Right lobe of liver (tissue), 6 donors: ENCODE measurements at regions not wholly inside any gene's neighbourhood (a gene's known extent, or its start where the extent isn't known, plus 50 kb on each side); places are given as distances from the start of the nearest gene placed in this dataset.

ENCODE experiments used
- ATAC-seq, 4 donors: fragments of 200-7000 bp; cut with Tn5 transposase; one replicate each; pipeline ENCODE4 v1.9.1; 2020; ENCODE audit warnings: mild to moderate bottlenecking in 4 of 4, moderate library complexity in 4 of 4
- DNase-seq, 3 donors: peaks; one replicate each; pipeline ENCODE4 v3.0.0-alpha.2; 2020
- H3K27ac ChIP-seq, 3 donors: fragments of 200-600 bp; one replicate each; pipeline ENCODE4 v1.8.0; 2022
- H3K27me3 ChIP-seq, 2 donors: fragments of 200-600 bp; one replicate each; pipeline ENCODE4 v1.8.0; 2022
- H3K36me3 ChIP-seq, 4 donors: fragments of 200-600 bp; sonication (generic) in 1 of 4; one replicate each; pipeline versions ENCODE4 v1.5.1 to v1.8.0; 2017 to 2022; ENCODE audit warnings: control low read depth in 1 of 4
- H3K4me1 ChIP-seq, 4 donors: fragments of 200-600 bp; sonication (generic) in 1 of 4; one replicate each; pipeline versions ENCODE4 v1.5.1 to v1.8.0; 2017 to 2022; ENCODE audit warnings: control low read depth in 1 of 4
- H3K4me3 ChIP-seq, 3 donors: fragments of 200-600 bp; one replicate each; pipeline ENCODE4 v1.8.0; 2022
- H3K9me3 ChIP-seq, 4 donors: fragments of 200-600 bp; sonication (generic) in 1 of 4; one replicate each; pipeline versions ENCODE4 v1.5.1 to v1.8.0; 2017 to 2022; ENCODE audit warnings: control low read depth in 1 of 4
- CTCF ChIP-seq, 4 donors: fragments of 200-600 bp in 3 of 4; fragments of 450-650 bp in 1 of 4; IDR thresholded peaks; one replicate each; pipeline versions ENCODE4 v1.5.1 to v1.8.0; 2016 to 2022; ENCODE audit warnings: antibody characterized with exemption in 4 of 4, mild to moderate bottlenecking in 2 of 4
- POLR2A ChIP-seq: fragments of 450-650 bp; IDR thresholded peaks from one replicate; pipeline ENCODE4 v1.6.1; 2017; ENCODE audit warnings: antibody characterized with exemption, mild to moderate bottlenecking
- WGBS: methylation state at CpG from one replicate; pipeline ENCODE4 v1.1.6; 2018; ENCODE audit warnings: low coverage, low lambda C conversion rate; ENCODE audit not compliant: insufficient coverage; ENCODE audit errors: missing lambda C conversion rate; 5-methylcytosine and 5-hydroxymethylcytosine counted together
- intact Hi-C, 2 donors: fragments of 100-400 bp; cut with DNase I; formaldehyde crosslinking; loops; one replicate each; pipeline versions ENCODE4 v1.11.2 to v1.14.1; 2022
- donor health status: DM: no; HTN: yes; CAD: no.
- donor health status: DM: no; HTN: no; CAD: no.
- donor health status: DM: no; HTN: no; CAD: no.
- donor health status: DM: no; HTN: yes; CAD: no.
- donor health status: DM: no; HTN: yes; CAD: no.

GRCh38 chr12:45503899-45504298 lies 225.6 kb upstream of the ARID2 start:
- DNase-seq (no peak), ATAC-seq (no peak)
- intact Hi-C loops, result no loop called here
- Histone ChIP-seq H3K36me3 (no peaks in the 10 kb centered on the region), H3K4me1 (no peaks in the 10 kb centered on the region), H3K27me3 (no peaks in the 10 kb centered on the region), H3K4me3 (no peak overlapping the region), H3K9me3 (no peaks in the 10 kb centered on the region), H3K27ac (no peak overlapping the region)
- 56% methylated on average over 1 of the region's 1 CpG for whole genome bisulfite sequencing
- no peak for TF ChIP-seq CTCF (IDR thresholded peaks at IDR 0.05)
- no peak for TF ChIP-seq POLR2A

GRCh38 chr12:45504316-45505010 lies 225.0 kb upstream of the ARID2 start:
- no peaks in the 10 kb centered on the region for H3K36me3 ChIP-seq
- no peak overlapping the region for H3K4me3 ChIP-seq
- no peaks in the 10 kb centered on the region for H3K4me1 ChIP-seq
- no peak for DNase-seq
- no peak overlapping the region for H3K27ac ChIP-seq
- H3K27me3 ChIP-seq, result no peaks in the 10 kb centered on the region
- no peak for ATAC-seq
- TF ChIP-seq POLR2A, result no peak
- no peak for TF ChIP-seq CTCF (IDR thresholded peaks at IDR 0.05)
- 75% methylated on average over 6 of the region's 6 CpGs for WGBS
- intact Hi-C loops, result no loop called here
- no peaks in the 10 kb centered on the region for H3K9me3 ChIP-seq

GRCh38 chr12:45509187-45509586 lies 220.3 kb upstream of the ARID2 start:
- ATAC-seq, result no peak
- no peak for DNase-seq
- intact Hi-C loops, result no loop called here

GRCh38 chr12:45509621-45510020 lies 219.9 kb upstream of the ARID2 start:
- no CpG with 5 or more reads among the region's 1 CpG for WGBS
- intact Hi-C loops, result no loop called here
- H3K36me3 ChIP-seq, result no peaks in the 10 kb centered on the region
- DNase-seq (no peak), ATAC-seq (no peak)
- no peaks in the 10 kb centered on the region for H3K27me3 ChIP-seq
- no peaks in the 10 kb centered on the region for H3K9me3 ChIP-seq
- no peak overlapping the region for H3K4me3 ChIP-seq
- H3K27ac ChIP-seq, result no peak overlapping the region
- no peaks in the 10 kb centered on the region for H3K4me1 ChIP-seq
- TF ChIP-seq CTCF (IDR thresholded peaks at IDR 0.05), result no peak
- no peak for TF ChIP-seq POLR2A

More at GRCh38 chr12:45509187-45509586, 220.3 kb upstream of the ARID2 start:
- H3K27ac ChIP-seq, result no peak overlapping the region
- WGBS, result no CpG with 5 or more reads among the region's 2 CpGs
- H3K4me3 ChIP-seq, result no peak overlapping the region
- no peaks in the 10 kb centered on the region for H3K4me1 ChIP-seq
- H3K36me3 ChIP-seq, result no peaks in the 10 kb centered on the region
- no peaks in the 10 kb centered on the region for H3K27me3 ChIP-seq
- no peaks in the 10 kb centered on the region for H3K9me3 ChIP-seq
- no peak for TF ChIP-seq POLR2A
- TF ChIP-seq CTCF (IDR thresholded peaks at IDR 0.05), result no peak
